Rectal smooth muscle tissue (tissue), 1 donor: ENCODE measurements at regions not wholly inside any gene's neighbourhood (a gene's known extent, or its start where the extent isn't known, plus 50 kb on each side); places are given as distances from the start of the nearest gene placed in this dataset.

ENCODE experiments used
- H3K27ac ChIP-seq: one replicate; pipeline ENCODE4 v1.7.0; 2013; ENCODE audit warnings: low read depth, low read length, inconsistent platforms
- H3K27me3 ChIP-seq: one replicate; pipeline ENCODE4 v1.7.0; 2013; ENCODE audit warnings: low read length; ENCODE audit not compliant: control insufficient read depth, insufficient read depth
- H3K36me3 ChIP-seq: one replicate; pipeline ENCODE4 v1.7.0; 2013; ENCODE audit warnings: low read length; ENCODE audit not compliant: control insufficient read depth, insufficient read depth
- H3K4me1 ChIP-seq: one replicate; pipeline ENCODE4 v1.7.0; 2013; ENCODE audit warnings: low read length; ENCODE audit not compliant: control insufficient read depth, insufficient read depth
- H3K4me3 ChIP-seq: one replicate; pipeline ENCODE4 v1.7.0; 2013; ENCODE audit warnings: low read length
- H3K9ac ChIP-seq: one replicate; pipeline ENCODE4 v1.7.0; 2013; ENCODE audit warnings: low read length

GRCh38 chr20:56798634-56799033 lies 169.5 kb downstream of the TFAP2C start:
- H3K4me1 ChIP-seq = no peaks in the 10 kb centered on the region
- no peak overlapping the region for H3K9ac ChIP-seq
- H3K36me3 ChIP-seq = no peaks in the 10 kb centered on the region
- H3K27ac ChIP-seq = no peak overlapping the region
- no peak overlapping the region for H3K4me3 ChIP-seq
- H3K27me3 ChIP-seq = no peaks in the 10 kb centered on the region

- Histone ChIP-seq H3K27me3 (no peaks in the 10 kb centered on the region), H3K9ac (no peak overlapping the region), H3K27ac (no peak overlapping the region), H3K4me1 (no peaks in the 10 kb centered on the region), H3K36me3 (no peaks in the 10 kb centered on the region), H3K4me3 (no peak overlapping the region)
These were observed 170.1 kb downstream of the TFAP2C start for GRCh38 chr20:56799187-56799586.

GRCh38 chr20:56800088-56800487 lies 171.0 kb downstream of the TFAP2C start:
- Histone ChIP-seq H3K27me3 (no peaks in the 10 kb centered on the region), H3K4me3 (no peak overlapping the region), H3K36me3 (no peaks in the 10 kb centered on the region)

GRCh38 chr20:56801971-56802755 lies 173.1 kb downstream of the TFAP2C start:
- Histone ChIP-seq H3K4me1 (no peaks in the 10 kb centered on the region), H3K9ac (no peak overlapping the region), H3K27ac (no peak overlapping the region), H3K36me3 (no peaks in the 10 kb centered on the region), H3K27me3 (no peaks in the 10 kb centered on the region), H3K4me3 (no peak overlapping the region)

More at GRCh38 chr20:56800088-56800487, 171.0 kb downstream of the TFAP2C start:
- H3K27ac ChIP-seq = no peak overlapping the region
- H3K4me1 ChIP-seq = no peaks in the 10 kb centered on the region
- H3K9ac ChIP-seq = no peak overlapping the region

- Histone ChIP-seq H3K36me3 (no peaks in the 10 kb centered on the region), H3K27ac (no peak overlapping the region), H3K4me3 (no peak overlapping the region), H3K4me1 (no peaks in the 10 kb centered on the region), H3K9ac (no peak overlapping the region), H3K27me3 (no peaks in the 10 kb centered on the region)
These were observed 173.7 kb downstream of the TFAP2C start for GRCh38 chr20:56802805-56803204.

- H3K4me1 ChIP-seq = no peaks in the 10 kb centered on the region
- no peaks in the 10 kb centered on the region for H3K27me3 ChIP-seq
- no peak overlapping the region for H3K4me3 ChIP-seq
These were observed 176.2 kb downstream of the TFAP2C start for GRCh38 chr20:56805313-56805712.

GRCh38 chr20:56805966-56806365 lies 176.9 kb downstream of the TFAP2C start:
- H3K4me3 ChIP-seq = no peak overlapping the region
- H3K9ac ChIP-seq = no peak overlapping the region
- H3K4me1 ChIP-seq = no peaks in the 10 kb centered on the region
- no peaks in the 10 kb centered on the region for H3K27me3 ChIP-seq
- no peaks in the 10 kb centered on the region for H3K36me3 ChIP-seq
- H3K27ac ChIP-seq = no peak overlapping the region

More at GRCh38 chr20:56805313-56805712, 176.2 kb downstream of the TFAP2C start:
- H3K27ac ChIP-seq = no peak overlapping the region
- H3K9ac ChIP-seq = no peak overlapping the region
- no peaks in the 10 kb centered on the region for H3K36me3 ChIP-seq

GRCh38 chr20:56806952-56807517 lies 177.9 kb downstream of the TFAP2C start:
- Histone ChIP-seq H3K27ac (no peak overlapping the region), H3K27me3 (no peaks in the 10 kb centered on the region), H3K36me3 (no peaks in the 10 kb centered on the region), H3K9ac (no peak overlapping the region), H3K4me1 (no peaks in the 10 kb centered on the region), H3K4me3 (no peak overlapping the region)

GRCh38 chr20:56808117-56808725 lies 179.1 kb downstream of the TFAP2C start:
- Histone ChIP-seq H3K9ac (no peak overlapping the region), H3K27me3 (no peaks in the 10 kb centered on the region), H3K4me1 (no peaks in the 10 kb centered on the region), H3K36me3 (no peaks in the 10 kb centered on the region), H3K4me3 (no peak overlapping the region), H3K27ac (no peak overlapping the region)

GRCh38 chr20:56808732-56809131 lies 179.6 kb downstream of the TFAP2C start:
- H3K9ac ChIP-seq = no peak overlapping the region
- H3K27ac ChIP-seq = no peak overlapping the region
- H3K4me3 ChIP-seq = no peak overlapping the region
- no peaks in the 10 kb centered on the region for H3K36me3 ChIP-seq
- H3K4me1 ChIP-seq = no peaks in the 10 kb centered on the region
- no peaks in the 10 kb centered on the region for H3K27me3 ChIP-seq

- H3K4me1 ChIP-seq = no peaks in the 10 kb centered on the region
- no peaks in the 10 kb centered on the region for H3K27me3 ChIP-seq
These were observed 180.6 kb downstream of the TFAP2C start for GRCh38 chr20:56809668-56810067.

GRCh38 chr20:56810141-56810540 lies 181.0 kb downstream of the TFAP2C start:
- Histone ChIP-seq H3K36me3 (no peaks in the 10 kb centered on the region), H3K27me3 (no peaks in the 10 kb centered on the region), H3K4me3 (no peak overlapping the region), H3K4me1 (no peaks in the 10 kb centered on the region), H3K27ac (no peak overlapping the region), H3K9ac (no peak overlapping the region)

More at GRCh38 chr20:56809668-56810067, 180.6 kb downstream of the TFAP2C start:
- Histone ChIP-seq H3K36me3 (no peaks in the 10 kb centered on the region), H3K4me3 (no peak overlapping the region), H3K27ac (no peak overlapping the region), H3K9ac (no peak overlapping the region)
